Dermis microvascular lymphatic vessel endothelial cell (primary cell): ENCODE measurements at regions not wholly inside any gene's neighbourhood (a gene's known extent, or its start where the extent isn't known, plus 50 kb on each side); places are given as distances from the start of the nearest gene placed in this dataset.

Source experiments
- DNase-seq, 2 donors: peaks; one replicate each; pipeline versions ENCODE4 v3.0.0 to v3.0.0-alpha.2; 2010; ENCODE audit warnings: low read depth in 2 of 2

- DNase-seq: no peak
These were observed 306.8 kb upstream of the FMN2 start for GRCh38 chr1:239784896-239785295.

GRCh38 chr1:239785576-239785975 is 306.1 kb upstream of the FMN2 start:
- no peak for DNase-seq

- DNase-seq: no peak
These were observed 305.2 kb upstream of the FMN2 start for GRCh38 chr1:239786464-239786863.

GRCh38 chr1:239792157-239792556 is 299.5 kb upstream of the FMN2 start:
- no peak for DNase-seq

- peak in 1 of 2 donors; percentile 12 for DNase-seq
These were observed 296.4 kb upstream of the FMN2 start for GRCh38 chr1:239795304-239795703.

GRCh38 chr1:239799617-239800016 is 292.1 kb upstream of the FMN2 start:
- no peak for DNase-seq

GRCh38 chr1:239800861-239801260 is 290.8 kb upstream of the FMN2 start:
- DNase-seq: no peak

GRCh38 chr1:239802275-239802674 is 289.4 kb upstream of the FMN2 start:
- DNase-seq: no peak

- DNase-seq: no peak
These were observed 287.9 kb upstream of the FMN2 start for GRCh38 chr1:239803781-239804180.

- DNase-seq: no peak
These were observed 287.4 kb upstream of the FMN2 start for GRCh38 chr1:239804266-239804665.

- DNase-seq: no peak
These were observed 286.6 kb upstream of the FMN2 start for GRCh38 chr1:239805042-239805441.

- DNase-seq: no peak
These were observed 285.6 kb upstream of the FMN2 start for GRCh38 chr1:239805851-239806772.

GRCh38 chr1:239806897-239807296 is 284.8 kb upstream of the FMN2 start:
- DNase-seq: no peak

GRCh38 chr1:239807361-239807760 is 284.3 kb upstream of the FMN2 start:
- DNase-seq: no peak

- DNase-seq: no peak
These were observed 281.6 kb upstream of the FMN2 start for GRCh38 chr1:239810061-239810481.

GRCh38 chr1:239811211-239811885 is 280.3 kb upstream of the FMN2 start:
- DNase-seq: no peak

GRCh38 chr1:239812580-239812979 is 279.1 kb upstream of the FMN2 start:
- DNase-seq: no peak

- DNase-seq: peak in 1 of 2 donors; percentile 21
These were observed 277.3 kb upstream of the FMN2 start for GRCh38 chr1:239814306-239814881.

GRCh38 chr1:239815074-239815473 is 276.6 kb upstream of the FMN2 start:
- DNase-seq: no peak

GRCh38 chr1:239816081-239816782 is 275.5 kb upstream of the FMN2 start:
- DNase-seq: no peak

GRCh38 chr1:239817276-239817675 is 274.4 kb upstream of the FMN2 start:
- DNase-seq: no peak

- DNase-seq: no peak
These were observed 273.9 kb upstream of the FMN2 start for GRCh38 chr1:239817801-239818200.
